ENCODE measurements at regions not wholly inside any gene's neighbourhood (a gene's known extent, or its start where the extent isn't known, plus 50 kb on each side); places are given as distances from the start of the nearest gene placed in this dataset.

DNA sequence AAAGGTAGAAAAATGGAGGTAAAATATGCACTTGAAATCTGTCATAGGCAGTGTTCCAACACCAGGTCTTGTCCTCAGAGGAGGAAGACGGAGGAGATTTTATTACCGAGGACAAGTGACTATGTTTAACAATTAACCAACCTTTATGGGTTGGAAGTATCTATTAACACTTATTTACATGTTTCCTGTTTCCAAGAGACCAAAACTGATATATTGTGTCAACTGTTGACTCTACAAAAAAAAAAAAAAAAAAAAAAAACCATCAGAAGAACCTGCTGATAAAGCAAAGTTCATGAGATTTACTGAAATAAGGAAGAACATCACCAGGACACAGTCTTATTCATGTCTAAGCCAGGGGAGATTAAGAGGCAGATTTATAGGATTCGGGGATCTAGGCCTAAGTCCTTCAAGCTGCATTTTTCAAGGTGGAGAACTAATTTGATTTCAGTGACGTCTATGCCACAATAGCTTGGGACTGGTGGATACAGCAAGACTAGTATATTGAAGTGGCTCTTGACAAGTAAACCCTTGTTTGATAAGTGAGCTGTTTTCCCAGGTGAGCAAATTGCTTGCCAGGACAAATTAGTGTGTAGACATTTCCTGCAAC, 126.6 kb upstream of the NAA20 start:
- TF ChIP-seq, protein P1, sequence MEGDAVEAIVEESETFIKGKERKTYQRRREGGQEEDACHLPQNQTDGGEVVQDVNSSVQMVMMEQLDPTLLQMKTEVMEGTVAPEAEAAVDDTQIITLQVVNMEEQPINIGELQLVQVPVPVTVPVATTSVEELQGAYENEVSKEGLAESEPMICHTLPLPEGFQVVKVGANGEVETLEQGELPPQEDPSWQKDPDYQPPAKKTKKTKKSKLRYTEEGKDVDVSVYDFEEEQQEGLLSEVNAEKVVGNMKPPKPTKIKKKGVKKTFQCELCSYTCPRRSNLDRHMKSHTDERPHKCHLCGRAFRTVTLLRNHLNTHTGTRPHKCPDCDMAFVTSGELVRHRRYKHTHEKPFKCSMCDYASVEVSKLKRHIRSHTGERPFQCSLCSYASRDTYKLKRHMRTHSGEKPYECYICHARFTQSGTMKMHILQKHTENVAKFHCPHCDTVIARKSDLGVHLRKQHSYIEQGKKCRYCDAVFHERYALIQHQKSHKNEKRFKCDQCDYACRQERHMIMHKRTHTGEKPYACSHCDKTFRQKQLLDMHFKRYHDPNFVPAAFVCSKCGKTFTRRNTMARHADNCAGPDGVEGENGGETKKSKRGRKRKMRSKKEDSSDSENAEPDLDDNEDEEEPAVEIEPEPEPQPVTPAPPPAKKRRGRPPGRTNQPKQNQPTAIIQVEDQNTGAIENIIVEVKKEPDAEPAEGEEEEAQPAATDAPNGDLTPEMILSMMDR (IDR thresholded peaks at IDR 0.05) = no peak
- TF ChIP-seq POLR2A (IDR thresholded peaks at IDR 0.05) = no peak

Data from adrenal gland (tissue), 5 donors.